OCI-LY3 (cell line): ENCODE measurements at regions not wholly inside any gene's neighbourhood (a gene's known extent, or its start where the extent isn't known, plus 50 kb on each side); places are given as distances from the start of the nearest gene placed in this dataset.
"Not testable (repeated sequence)": the region's sequence is repeated elsewhere in the genome, so short reads cannot be mapped to it uniquely, and the experiment has no call there.

Experiments
- H2AFZ ChIP-seq: fragments of 200-600, 300-600 bp; shearing (Covaris generic); 2 replicates; pipeline ENCODE4 v1.6.0; 2014; ENCODE audit warnings: antibody characterized with exemption, low read depth, low read length
- H3K27ac ChIP-seq: fragments of 200-600, 300-600 bp; sonication (generic); 2 replicates; pipeline ENCODE4 v1.5.1; 2014; ENCODE audit warnings: mild to moderate bottlenecking, low read length, moderate library complexity, mixed read lengths
- H3K27me3 ChIP-seq: fragments of 200-600, 300-600 bp; sonication (generic); 2 replicates; pipeline ENCODE4 v1.6.1; 2014; ENCODE audit warnings: low read depth, low read length, mixed read lengths
- H3K36me3 ChIP-seq: fragments of 200-600, 300-600 bp; sonication (generic); replicated peaks from 2 replicates; pipeline ENCODE3; 2014; ENCODE audit warnings: low read depth, low read length, mixed read lengths
- H3K4me1 ChIP-seq: fragments of 300-600, 200-600 bp; sonication (generic); 2 replicates; pipeline ENCODE4 v1.6.1; 2014; ENCODE audit warnings: low read length, mixed read lengths
- H3K4me2 ChIP-seq: fragments of 200-600, 300-600 bp; sonication (generic); 2 replicates; pipeline ENCODE4 v1.6.1; 2014; ENCODE audit warnings: low read length, mixed read lengths
- H3K4me3 ChIP-seq: fragments of 300-600, 200-600 bp; sonication (generic); 2 replicates; pipeline ENCODE4 v1.5.1; 2014; ENCODE audit warnings: antibody characterized with exemption, mild to moderate bottlenecking, low read length, moderate library complexity
- H3K79me2 ChIP-seq: fragments of 300-600, 200-600 bp; shearing (Covaris generic); 2 replicates; pipeline ENCODE4 v1.6.1; 2014; ENCODE audit warnings: mild to moderate bottlenecking, low read length, mixed read lengths
- H3K9ac ChIP-seq: fragments of 300-600, 200-600 bp; shearing (Covaris generic); 2 replicates; pipeline ENCODE4 v1.6.0; 2014; ENCODE audit warnings: mild to moderate bottlenecking, low read length, moderate library complexity
- H3K9me3 ChIP-seq: fragments of 200-600, 300-600 bp; shearing (Covaris generic); 2 replicates; pipeline ENCODE4 v1.6.1; 2014; ENCODE audit warnings: low read length, mixed read lengths; ENCODE audit not compliant: insufficient read depth
- H4K20me1 ChIP-seq: fragments of 200-600, 300-600 bp; sonication (generic); 2 replicates; pipeline ENCODE4 v1.6.1; 2016; ENCODE audit warnings: low read length, mixed read lengths; ENCODE audit not compliant: insufficient read depth
- EZH2phosphoT487 ChIP-seq: fragments of 200-600 bp; shearing (Covaris generic); IDR thresholded peaks from 2 replicates; pipeline ENCODE4 v1.6.1; 2018; ENCODE audit warnings: antibody characterized with exemption, mixed run types, low read depth
- TF ChIP-seq, protein P1 (sequence below): fragments of 200-600, 300-600 bp; sonication (generic); IDR thresholded peaks from 2 replicates; pipeline ENCODE4 v1.5.1; 2014; ENCODE audit warnings: antibody characterized with exemption, low read length, low read depth

DNA sequence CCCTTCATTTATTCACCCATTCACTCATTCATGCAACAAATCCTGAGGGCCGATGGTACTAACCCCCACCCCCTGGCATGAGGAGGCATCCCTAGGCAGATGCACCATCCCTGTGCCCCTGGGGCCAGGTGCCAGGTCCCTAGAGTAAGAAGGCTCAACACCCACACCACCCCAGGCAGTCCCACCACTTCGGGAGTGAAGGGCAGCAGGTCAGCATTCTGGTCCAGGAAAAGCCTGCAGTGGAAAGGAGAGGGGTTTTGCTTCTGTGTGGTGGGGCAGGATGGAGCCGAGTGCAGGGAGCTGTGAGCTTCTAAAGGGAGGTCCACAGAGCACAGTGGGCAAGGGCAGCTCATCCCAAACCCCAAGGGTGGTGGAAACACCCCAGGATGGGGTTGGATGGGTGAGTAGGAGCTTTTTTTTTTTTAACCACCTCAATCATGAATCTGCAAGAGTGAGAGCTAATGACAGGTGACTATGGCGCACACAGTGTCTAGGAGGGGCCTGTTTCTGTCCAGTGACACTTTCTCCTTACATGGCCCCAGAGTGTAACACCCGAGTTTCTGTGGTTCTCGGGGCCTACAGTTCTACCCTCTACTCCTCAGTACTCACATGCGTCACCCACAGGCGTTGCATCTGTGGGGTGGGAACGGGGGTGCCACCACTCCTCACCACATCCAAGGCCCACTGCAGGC lies 414.3 kb downstream of the TMEM121 start:
- no peak for TF ChIP-seq EZH2phosphoT487
- TF ChIP-seq, protein P1, sequence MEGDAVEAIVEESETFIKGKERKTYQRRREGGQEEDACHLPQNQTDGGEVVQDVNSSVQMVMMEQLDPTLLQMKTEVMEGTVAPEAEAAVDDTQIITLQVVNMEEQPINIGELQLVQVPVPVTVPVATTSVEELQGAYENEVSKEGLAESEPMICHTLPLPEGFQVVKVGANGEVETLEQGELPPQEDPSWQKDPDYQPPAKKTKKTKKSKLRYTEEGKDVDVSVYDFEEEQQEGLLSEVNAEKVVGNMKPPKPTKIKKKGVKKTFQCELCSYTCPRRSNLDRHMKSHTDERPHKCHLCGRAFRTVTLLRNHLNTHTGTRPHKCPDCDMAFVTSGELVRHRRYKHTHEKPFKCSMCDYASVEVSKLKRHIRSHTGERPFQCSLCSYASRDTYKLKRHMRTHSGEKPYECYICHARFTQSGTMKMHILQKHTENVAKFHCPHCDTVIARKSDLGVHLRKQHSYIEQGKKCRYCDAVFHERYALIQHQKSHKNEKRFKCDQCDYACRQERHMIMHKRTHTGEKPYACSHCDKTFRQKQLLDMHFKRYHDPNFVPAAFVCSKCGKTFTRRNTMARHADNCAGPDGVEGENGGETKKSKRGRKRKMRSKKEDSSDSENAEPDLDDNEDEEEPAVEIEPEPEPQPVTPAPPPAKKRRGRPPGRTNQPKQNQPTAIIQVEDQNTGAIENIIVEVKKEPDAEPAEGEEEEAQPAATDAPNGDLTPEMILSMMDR, result no peak
- no peak overlapping the region for H3K27ac ChIP-seq
- peaks cover 18% of the 10 kb centered on the region for H3K4me1 ChIP-seq
- H3K27me3 ChIP-seq, result no peaks in the 10 kb centered on the region
- no peak overlapping the region for H3K9ac ChIP-seq
- H3K4me2 ChIP-seq, result no peak overlapping the region
- H3K9me3 ChIP-seq, result no peaks in the 10 kb centered on the region; the same call in 1 of the 2 replicates
- no peaks in the 10 kb centered on the region for H3K36me3 ChIP-seq
- H3K4me3 ChIP-seq, result no peak overlapping the region
- H4K20me1 ChIP-seq, result no peaks in the 10 kb centered on the region
- no peak overlapping the region for H2AFZ ChIP-seq
- H3K79me2 ChIP-seq, result no peaks in the 10 kb centered on the region

DNA sequence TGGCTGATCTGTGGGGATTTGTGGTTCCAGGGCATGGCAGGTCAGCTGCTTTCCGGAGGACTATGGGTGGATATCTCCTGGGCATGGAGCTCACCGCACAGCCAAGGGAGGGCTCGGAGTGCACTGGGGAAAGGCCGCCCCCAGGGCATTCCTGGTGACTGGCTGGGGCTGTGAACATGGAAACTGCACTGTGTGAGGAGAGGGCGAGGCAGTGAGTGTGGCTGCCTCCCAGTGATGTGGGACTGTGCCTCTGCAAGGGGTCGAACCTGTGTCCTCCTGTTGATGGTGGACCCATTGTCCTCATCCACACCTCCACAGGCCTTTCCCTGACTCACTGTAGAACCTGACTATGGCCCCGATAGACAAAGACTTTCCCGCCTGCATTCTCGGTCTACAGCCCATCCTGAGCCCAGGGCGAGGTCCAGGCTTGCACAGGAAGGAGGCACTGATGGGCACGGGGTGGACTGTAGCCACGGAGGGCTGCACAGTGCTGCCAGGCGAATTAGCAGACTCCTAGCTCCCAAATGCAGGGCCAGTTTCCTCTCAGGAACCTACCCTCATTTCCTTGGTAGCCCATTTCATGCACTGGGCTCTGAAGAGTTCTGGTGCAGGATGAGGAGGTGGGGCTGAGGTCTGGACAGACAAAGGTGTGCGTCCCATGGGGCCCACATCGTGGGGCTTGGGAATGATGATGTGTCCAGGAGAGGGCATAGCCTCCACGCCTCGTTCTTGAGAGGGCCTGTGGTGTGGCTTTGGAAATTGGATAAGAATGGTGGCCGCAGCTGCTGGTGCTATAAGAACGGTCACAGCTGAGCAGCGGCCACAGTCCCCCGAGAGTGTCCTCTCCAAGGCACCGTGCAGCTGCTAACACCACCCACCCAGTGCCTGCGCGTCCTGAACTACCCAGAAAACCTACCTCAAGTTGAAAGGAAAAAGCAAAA lies 415.1 kb downstream of the TMEM121 start:
- TF ChIP-seq, protein P1, result no peak
- no peak for TF ChIP-seq EZH2phosphoT487
- Histone ChIP-seq H3K36me3 (no peaks in the 10 kb centered on the region), H4K20me1 (no peaks in the 10 kb centered on the region), H3K4me2 (no peak overlapping the region), H3K9me3 (no peaks in the 10 kb centered on the region; the same call in 1 of the 2 replicates), H3K79me2 (no peaks in the 10 kb centered on the region), H3K27ac (no peak overlapping the region), H3K9ac (no peak overlapping the region), H3K4me1 (peaks cover 26% of the 10 kb centered on the region), H3K27me3 (no peaks in the 10 kb centered on the region), H2AFZ (no peak overlapping the region), H3K4me3 (no peak overlapping the region)

DNA sequence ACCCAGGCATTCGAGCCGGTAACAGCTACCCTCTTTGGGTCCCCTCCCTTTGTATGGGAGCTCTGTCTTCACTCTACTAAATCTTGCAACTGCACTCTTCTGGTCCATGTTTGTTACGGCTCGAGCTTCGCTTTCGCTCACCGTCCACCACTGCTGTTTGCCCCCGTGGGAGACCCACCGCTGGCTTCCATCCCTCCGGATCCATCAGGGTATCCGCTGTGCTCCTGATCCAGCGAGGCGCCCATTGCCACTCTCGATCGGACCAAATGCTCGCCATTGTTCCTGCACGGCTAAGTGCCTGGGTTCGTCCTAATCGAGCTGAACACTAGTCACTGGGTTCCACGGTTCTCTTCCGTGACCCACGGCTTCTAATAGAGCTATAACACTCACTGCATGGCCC lies 416.3 kb downstream of the TMEM121 start:
- not testable (repeated sequence) for H2AFZ ChIP-seq, H3K36me3 ChIP-seq, H3K79me2 ChIP-seq, H3K4me3 ChIP-seq, H3K9ac ChIP-seq, H3K27ac ChIP-seq, H3K27me3 ChIP-seq, H3K4me2 ChIP-seq, H4K20me1 ChIP-seq, H3K9me3 ChIP-seq
- peaks cover 27% of the 10 kb centered on the region for H3K4me1 ChIP-seq

DNA sequence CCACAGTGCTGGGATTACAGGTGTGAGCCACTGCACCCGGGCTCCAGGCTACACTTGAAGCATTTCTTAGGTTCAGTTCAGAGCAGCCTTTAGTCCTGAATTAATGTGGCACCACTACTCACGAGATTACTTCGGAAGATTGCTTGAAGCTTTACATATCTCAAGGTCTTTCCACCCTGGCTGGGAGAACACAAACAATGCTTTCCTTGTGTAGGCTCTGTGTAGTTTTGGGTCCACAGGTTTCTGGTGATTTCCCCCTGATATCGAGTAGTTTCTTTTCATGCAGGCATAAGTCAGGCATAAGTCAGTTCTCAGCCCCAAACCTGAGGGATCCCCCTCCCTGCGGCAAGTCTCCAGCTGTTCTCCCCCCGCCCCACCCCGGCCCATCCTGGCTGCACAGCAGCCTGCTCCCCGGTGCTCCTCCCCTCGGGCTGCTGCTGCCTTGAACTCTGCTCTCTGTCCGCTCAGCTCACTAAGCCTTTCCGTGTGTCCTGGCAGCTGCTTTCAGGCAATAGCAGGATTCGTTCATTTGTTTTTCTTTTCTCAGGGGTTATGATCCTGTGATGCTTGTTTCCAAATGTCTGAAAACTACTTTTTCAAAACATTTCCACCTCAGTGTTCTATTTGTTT lies 417.7 kb downstream of the TMEM121 start:
- Histone ChIP-seq H3K36me3 (no peaks in the 10 kb centered on the region), H3K9ac (peak overlapping the region; percentile 44), H3K9me3 (no peaks in the 10 kb centered on the region; the same call in 1 of the 2 replicates), H3K4me3 (peak overlapping the region; percentile 70), H3K4me1 (peaks cover 37% of the 10 kb centered on the region), H3K4me2 (peak overlapping the region; percentile 90), H3K27me3 (no peaks in the 10 kb centered on the region), H3K27ac (peak overlapping the region; percentile 31), H2AFZ (no peak overlapping the region; the same call in 1 of the 2 replicates), H3K79me2 (no peaks in the 10 kb centered on the region), H4K20me1 (no peaks in the 10 kb centered on the region)
- TF ChIP-seq EZH2phosphoT487, result no peak
